ENCODE measurements at regions not wholly inside any gene's neighbourhood (a gene's known extent, or its start where the extent isn't known, plus 50 kb on each side); places are given as distances from the start of the nearest gene placed in this dataset.
A peak's percentile ranks its signal among the peaks of the same experiment; 100 is the strongest.

DNA sequence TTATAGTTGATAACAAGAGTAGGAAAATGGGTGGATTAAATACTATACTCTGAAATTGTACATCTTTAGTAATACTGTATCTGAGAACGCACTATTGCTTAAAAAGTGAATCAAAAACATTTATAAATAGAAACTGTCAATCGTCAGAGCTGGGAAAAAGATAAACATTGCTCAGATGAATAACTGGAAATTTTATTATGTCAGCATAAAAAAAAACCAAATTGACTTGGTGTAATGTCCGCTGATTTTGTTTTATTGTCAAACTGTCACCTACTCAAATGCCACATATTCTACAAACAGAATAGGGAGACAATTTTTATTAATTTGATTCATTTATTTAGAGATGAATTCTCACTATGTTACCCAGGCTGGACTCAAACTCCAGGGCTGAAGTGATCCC lies 109.3 kb upstream of the TMTC1 start:
- CTCF ChIA-PET = interaction anchor here (0.6 kb wide), 1 partner anchor 9 kb away, joined by 3 read pairs; no protein-coding TSS in a partner anchor
- no peak for TF ChIP-seq ZNF394 (tag by site-specific recombination; IDR thresholded peaks at IDR 0.05; ENCODE audit: borderline replicate concordance)
- TF ChIP-seq ZBTB48 (tag by site-specific recombination; IDR thresholded peaks at IDR 0.05) = no peak
- TF ChIP-seq GLIS2 (tag by site-specific recombination; IDR thresholded peaks at IDR 0.05) = no peak
- Histone ChIP-seq H3K4me1 (ENCODE audit: control insufficient read depth, insufficient read depth, low read length) (no peaks in the 10 kb centered on the region), H3K27ac (ENCODE audit: extremely low read depth, low read depth, low read length) (no peak overlapping the region), H3K9me3 (ENCODE audit: control insufficient read depth, insufficient read depth, low read depth, low read length) (no peaks in the 10 kb centered on the region), H3K4me3 (ENCODE audit: low read depth, low read length) (no peak overlapping the region), H3K36me3 (ENCODE audit: control insufficient read depth in 2 of 2, insufficient read depth in 1 of 2, low read length in 2 of 2) (no peaks in the 10 kb centered on the region)
- POLR2A ChIA-PET = no interaction called here

DNA sequence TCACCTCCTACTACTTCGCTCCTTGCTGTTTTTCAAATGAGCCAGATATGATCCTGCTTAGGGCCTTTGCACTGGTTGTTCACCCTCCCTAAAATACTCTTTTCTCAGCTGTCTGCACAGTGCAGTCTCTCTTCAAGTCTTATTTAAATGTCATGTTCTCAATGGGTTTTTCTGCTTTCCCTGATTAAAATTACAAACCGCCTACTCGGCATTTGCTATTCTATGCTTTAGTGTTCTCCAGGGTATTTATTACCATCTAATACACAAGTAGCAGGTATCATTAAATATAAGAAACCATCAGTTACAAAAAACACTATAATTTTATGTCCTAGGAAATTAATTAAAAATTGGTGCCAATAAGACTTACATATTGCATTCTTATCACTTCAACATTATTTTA lies 108.0 kb upstream of the TMTC1 start:
- TF ChIP-seq ZNF585B (tag by site-specific recombination; IDR thresholded peaks at IDR 0.05) (no peak), ZNF350 (tag by site-specific recombination; IDR thresholded peaks at IDR 0.05) (no peak), ZNF629 (tag by site-specific recombination; IDR thresholded peaks at IDR 0.05) (no peak), ZNF664 (tag by site-specific recombination; IDR thresholded peaks at IDR 0.05) (no peak)
- Histone ChIP-seq H3K4me3 (ENCODE audit: low read depth, low read length) (no peak overlapping the region), H3K9me3 (ENCODE audit: control insufficient read depth, insufficient read depth, low read depth, low read length) (no peaks in the 10 kb centered on the region), H3K36me3 (ENCODE audit: control insufficient read depth in 2 of 2, insufficient read depth in 1 of 2, low read length in 2 of 2) (no peaks in the 10 kb centered on the region), H3K27ac (ENCODE audit: extremely low read depth, low read depth, low read length) (no peak overlapping the region), H3K4me1 (ENCODE audit: control insufficient read depth, insufficient read depth, low read length) (no peaks in the 10 kb centered on the region)
- ChIA-PET CTCF (no interaction called here), POLR2A (no interaction called here)

DNA sequence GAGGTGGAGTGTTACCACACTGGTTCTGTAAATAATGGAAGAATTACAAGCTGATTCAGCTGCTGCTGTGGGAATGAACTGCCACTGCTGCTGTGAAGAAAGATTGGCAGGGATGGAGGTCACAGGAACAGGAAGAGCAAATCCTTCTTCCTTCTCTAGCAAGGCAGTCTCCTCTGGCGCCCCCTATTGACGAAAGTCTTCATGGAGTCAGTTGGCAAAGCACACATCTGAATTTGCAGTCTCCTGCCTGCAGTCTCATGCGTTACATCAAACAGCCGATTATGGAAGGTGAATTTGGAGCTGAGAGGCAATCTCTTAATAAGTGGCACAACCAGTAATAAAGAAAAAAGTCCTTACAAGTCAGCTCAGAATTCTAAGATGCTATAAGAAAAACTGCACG lies 106.0 kb upstream of the TMTC1 start:
- CTCF ChIA-PET = interaction anchor here (0.6 to 1.9 kb wide), 25 partner anchors 10 to 587 kb away, joined by 3 to 14 read pairs (median 4); no protein-coding TSS in a partner anchor
- no peak overlapping the region for H3K27ac ChIP-seq (ENCODE audit: extremely low read depth, low read depth, low read length)
- TF ChIP-seq OSR2 (tag by site-specific recombination; IDR thresholded peaks at IDR 0.05) (no peak), BCL11A (tag by site-specific recombination; IDR thresholded peaks at IDR 0.05; ENCODE audit: low read depth) (no peak), ZNF174 (tag by site-specific recombination; IDR thresholded peaks at IDR 0.05) (no peak), ZNF501 (tag by site-specific recombination; IDR thresholded peaks at IDR 0.05) (no peak), ZNF521 (tag by site-specific recombination; IDR thresholded peaks at IDR 0.05) (no peak), ZNF585B (tag by site-specific recombination; IDR thresholded peaks at IDR 0.05) (no peak), ZNF791 (tag by site-specific recombination; IDR thresholded peaks at IDR 0.05) (no peak), KLF16 (tag by site-specific recombination; IDR thresholded peaks at IDR 0.05) (no peak), ZNF596 (tag by site-specific recombination; IDR thresholded peaks at IDR 0.05) (no peak), ZNF248 (tag by site-specific recombination; IDR thresholded peaks at IDR 0.05) (no peak), ZNF549 (tag by site-specific recombination; IDR thresholded peaks at IDR 0.05) (no peak), ZNF654 (tag by site-specific recombination; IDR thresholded peaks at IDR 0.05; ENCODE audit: low read depth) (peak; percentile 49), ZNF354C (tag by site-specific recombination; IDR thresholded peaks at IDR 0.05; ENCODE audit: borderline replicate concordance, low read depth) (no peak)
- TF ChIP-seq, protein P1, sequence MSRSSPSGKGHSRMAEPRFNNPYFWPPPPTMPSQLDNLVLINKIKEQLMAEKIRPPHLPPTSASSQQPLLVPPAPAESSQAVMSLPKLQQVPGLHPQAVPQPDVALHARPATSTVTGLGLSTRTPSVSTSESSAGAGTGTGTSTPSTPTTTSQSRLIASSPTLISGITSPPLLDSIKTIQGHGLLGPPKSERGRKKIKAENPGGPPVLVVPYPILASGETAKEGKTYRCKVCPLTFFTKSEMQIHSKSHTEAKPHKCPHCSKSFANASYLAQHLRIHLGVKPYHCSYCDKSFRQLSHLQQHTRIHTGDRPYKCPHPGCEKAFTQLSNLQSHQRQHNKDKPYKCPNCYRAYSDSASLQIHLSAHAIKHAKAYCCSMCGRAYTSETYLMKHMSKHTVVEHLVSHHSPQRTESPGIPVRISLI (tag by site-specific recombination; IDR thresholded peaks at IDR 0.05) = no peak
- TF ChIP-seq, protein P2, sequence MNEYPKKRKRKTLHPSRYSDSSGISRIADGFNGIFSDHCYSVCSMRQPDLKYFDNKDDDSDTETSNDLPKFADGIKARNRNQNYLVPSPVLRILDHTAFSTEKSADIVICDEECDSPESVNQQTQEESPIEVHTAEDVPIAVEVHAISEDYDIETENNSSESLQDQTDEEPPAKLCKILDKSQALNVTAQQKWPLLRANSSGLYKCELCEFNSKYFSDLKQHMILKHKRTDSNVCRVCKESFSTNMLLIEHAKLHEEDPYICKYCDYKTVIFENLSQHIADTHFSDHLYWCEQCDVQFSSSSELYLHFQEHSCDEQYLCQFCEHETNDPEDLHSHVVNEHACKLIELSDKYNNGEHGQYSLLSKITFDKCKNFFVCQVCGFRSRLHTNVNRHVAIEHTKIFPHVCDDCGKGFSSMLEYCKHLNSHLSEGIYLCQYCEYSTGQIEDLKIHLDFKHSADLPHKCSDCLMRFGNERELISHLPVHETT (tag by site-specific recombination; IDR thresholded peaks at IDR 0.05) = no peak
- TF ChIP-seq, protein P3, sequence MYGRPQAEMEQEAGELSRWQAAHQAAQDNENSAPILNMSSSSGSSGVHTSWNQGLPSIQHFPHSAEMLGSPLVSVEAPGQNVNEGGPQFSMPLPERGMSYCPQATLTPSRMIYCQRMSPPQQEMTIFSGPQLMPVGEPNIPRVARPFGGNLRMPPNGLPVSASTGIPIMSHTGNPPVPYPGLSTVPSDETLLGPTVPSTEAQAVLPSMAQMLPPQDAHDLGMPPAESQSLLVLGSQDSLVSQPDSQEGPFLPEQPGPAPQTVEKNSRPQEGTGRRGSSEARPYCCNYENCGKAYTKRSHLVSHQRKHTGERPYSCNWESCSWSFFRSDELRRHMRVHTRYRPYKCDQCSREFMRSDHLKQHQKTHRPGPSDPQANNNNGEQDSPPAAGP (tag by site-specific recombination; IDR thresholded peaks at IDR 0.05) = no peak
- TF ChIP-seq, protein P4, sequence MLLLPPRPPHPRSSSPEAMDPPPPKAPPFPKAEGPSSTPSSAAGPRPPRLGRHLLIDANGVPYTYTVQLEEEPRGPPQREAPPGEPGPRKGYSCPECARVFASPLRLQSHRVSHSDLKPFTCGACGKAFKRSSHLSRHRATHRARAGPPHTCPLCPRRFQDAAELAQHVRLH (tag by site-specific recombination; IDR thresholded peaks at IDR 0.05) = 0 out of 2 replicates have a peak, but pooled peaks have one; percentile 16
- TF ChIP-seq, protein P5, sequence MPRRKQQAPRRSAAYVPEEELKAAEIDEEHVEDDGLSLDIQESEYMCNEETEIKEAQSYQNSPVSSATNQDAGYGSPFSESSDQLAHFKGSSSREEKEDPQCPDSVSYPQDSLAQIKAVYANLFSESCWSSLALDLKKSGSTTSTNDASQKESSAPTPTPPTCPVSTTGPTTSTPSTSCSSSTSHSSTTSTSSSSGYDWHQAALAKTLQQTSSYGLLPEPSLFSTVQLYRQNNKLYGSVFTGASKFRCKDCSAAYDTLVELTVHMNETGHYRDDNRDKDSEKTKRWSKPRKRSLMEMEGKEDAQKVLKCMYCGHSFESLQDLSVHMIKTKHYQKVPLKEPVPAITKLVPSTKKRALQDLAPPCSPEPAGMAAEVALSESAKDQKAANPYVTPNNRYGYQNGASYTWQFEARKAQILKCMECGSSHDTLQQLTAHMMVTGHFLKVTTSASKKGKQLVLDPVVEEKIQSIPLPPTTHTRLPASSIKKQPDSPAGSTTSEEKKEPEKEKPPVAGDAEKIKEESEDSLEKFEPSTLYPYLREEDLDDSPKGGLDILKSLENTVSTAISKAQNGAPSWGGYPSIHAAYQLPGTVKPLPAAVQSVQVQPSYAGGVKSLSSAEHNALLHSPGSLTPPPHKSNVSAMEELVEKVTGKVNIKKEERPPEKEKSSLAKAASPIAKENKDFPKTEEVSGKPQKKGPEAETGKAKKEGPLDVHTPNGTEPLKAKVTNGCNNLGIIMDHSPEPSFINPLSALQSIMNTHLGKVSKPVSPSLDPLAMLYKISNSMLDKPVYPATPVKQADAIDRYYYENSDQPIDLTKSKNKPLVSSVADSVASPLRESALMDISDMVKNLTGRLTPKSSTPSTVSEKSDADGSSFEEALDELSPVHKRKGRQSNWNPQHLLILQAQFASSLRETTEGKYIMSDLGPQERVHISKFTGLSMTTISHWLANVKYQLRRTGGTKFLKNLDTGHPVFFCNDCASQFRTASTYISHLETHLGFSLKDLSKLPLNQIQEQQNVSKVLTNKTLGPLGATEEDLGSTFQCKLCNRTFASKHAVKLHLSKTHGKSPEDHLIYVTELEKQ (tag by site-specific recombination; IDR thresholded peaks at IDR 0.05; ENCODE audit: borderline replicate concordance) = no peak
- no peak overlapping the region for H3K4me3 ChIP-seq (ENCODE audit: low read depth, low read length)
- POLR2A ChIA-PET = no interaction called here
- no peaks in the 10 kb centered on the region for H3K9me3 ChIP-seq (ENCODE audit: control insufficient read depth, insufficient read depth, low read depth, low read length)
- H3K4me1 ChIP-seq (ENCODE audit: control insufficient read depth, insufficient read depth, low read length) = no peaks in the 10 kb centered on the region
- H3K36me3 ChIP-seq (ENCODE audit: control insufficient read depth in 2 of 2, insufficient read depth in 1 of 2, low read length in 2 of 2) = no peaks in the 10 kb centered on the region

Measured in HEK293 (cell line).